Neural progenitor cell (in vitro differentiated cells): ENCODE measurements at regions not wholly inside any gene's neighbourhood (a gene's known extent, or its start where the extent isn't known, plus 50 kb on each side); places are given as distances from the start of the nearest gene placed in this dataset.

Experiments used
- DNase-seq: peaks from one replicate; pipeline ENCODE4 v3.0.0-alpha.2; 2016; ENCODE audit warnings: low spot score
- H2AFZ ChIP-seq: fragments of 200-600 bp; sonication (generic); replicated peaks from 2 replicates; pipeline ENCODE4 v1.6.1; 2016; ENCODE audit warnings: antibody characterized with exemption
- H3F3A ChIP-seq: fragments of 200-600 bp; sonication (generic); 2 replicates; pipeline ENCODE4 v1.6.1; 2016; ENCODE audit warnings: antibody characterized with exemption, low read depth
- H3K27ac ChIP-seq: fragments of 200-600 bp; sonication (generic); 2 replicates; pipeline ENCODE4 v1.5.1; 2016; ENCODE audit warnings: mild to moderate bottlenecking
- H3K27me3 ChIP-seq: fragments of 200-600 bp; sonication (generic); 2 replicates; pipeline ENCODE4 v1.6.1; 2016; ENCODE audit warnings: mild to moderate bottlenecking, moderate library complexity
- H3K36me3 ChIP-seq: fragments of 200-600 bp; sonication (generic); 2 replicates; pipeline ENCODE4 v1.5.1; 2016
- H3K4me1 ChIP-seq: fragments of 200-600 bp; sonication (generic); 2 replicates; pipeline ENCODE4 v1.6.1; 2016; ENCODE audit warnings: mixed run types
- H3K4me2 ChIP-seq: fragments of 200-600 bp; sonication (generic); 2 replicates; pipeline ENCODE4 v1.6.1; 2016
- H3K4me3 ChIP-seq: fragments of 200-600 bp; sonication (generic); 2 replicates; pipeline ENCODE4 v1.5.1; 2016
- H3K79me2 ChIP-seq: fragments of 200-600 bp; sonication (generic); 2 replicates; pipeline ENCODE4 v1.6.1; 2016; ENCODE audit warnings: low read depth
- H3K9ac ChIP-seq: fragments of 200-600 bp; sonication (generic); 2 replicates; pipeline ENCODE4 v1.6.1; 2016
- H3K9me3 ChIP-seq: fragments of 200-600 bp; sonication (generic); 2 replicates; pipeline ENCODE4 v1.5.1; 2016; ENCODE audit warnings: low read depth
- H4K20me1 ChIP-seq: fragments of 200-600 bp; sonication (generic); 2 replicates; pipeline ENCODE4 v1.6.1; 2016; ENCODE audit warnings: low read depth
- H3K27ac Mint-ChIP-seq: 3 replicates; pipeline ENCODE4 v1.8.0; 2021; ENCODE audit warnings: mixed read lengths
- H3K27me3 Mint-ChIP-seq: 2 replicates; pipeline ENCODE4 v1.8.0; 2022; ENCODE audit warnings: low read depth, mild to moderate bottlenecking, inconsistent platforms, moderate library complexity, mixed read lengths; ENCODE audit not compliant: insufficient read depth
- H3K36me3 Mint-ChIP-seq: 3 replicates; pipeline ENCODE4 v1.8.0; 2021; ENCODE audit warnings: mixed read lengths
- H3K4me1 Mint-ChIP-seq: 3 replicates; pipeline ENCODE4 v1.8.0; 2021; ENCODE audit warnings: mixed read lengths
- H3K4me3 Mint-ChIP-seq: 3 replicates; pipeline ENCODE4 v1.8.0; 2021; ENCODE audit warnings: mild to moderate bottlenecking, moderate library complexity, mixed read lengths
- H3K9me3 Mint-ChIP-seq: 3 replicates; pipeline ENCODE4 v1.8.0; 2020; ENCODE audit warnings: mixed read lengths
- EZH2 ChIP-seq: fragments of 200-600 bp; sonication (generic); IDR thresholded peaks from 2 replicates; pipeline ENCODE4 v1.6.1; 2017; ENCODE audit warnings: antibody characterized with exemption, mild to moderate bottlenecking, moderate library complexity
- EZH2phosphoT487 ChIP-seq: fragments of 200-600 bp; sonication (generic); IDR thresholded peaks from 2 replicates; pipeline ENCODE4 v1.6.1; 2017; ENCODE audit warnings: antibody characterized with exemption
- TF ChIP-seq, protein P1 (sequence below): fragments of 200-600 bp; sonication (generic); IDR thresholded peaks from 2 replicates; pipeline ENCODE4 v1.5.1; 2017; ENCODE audit warnings: antibody characterized with exemption, mild to moderate bottlenecking

DNA sequence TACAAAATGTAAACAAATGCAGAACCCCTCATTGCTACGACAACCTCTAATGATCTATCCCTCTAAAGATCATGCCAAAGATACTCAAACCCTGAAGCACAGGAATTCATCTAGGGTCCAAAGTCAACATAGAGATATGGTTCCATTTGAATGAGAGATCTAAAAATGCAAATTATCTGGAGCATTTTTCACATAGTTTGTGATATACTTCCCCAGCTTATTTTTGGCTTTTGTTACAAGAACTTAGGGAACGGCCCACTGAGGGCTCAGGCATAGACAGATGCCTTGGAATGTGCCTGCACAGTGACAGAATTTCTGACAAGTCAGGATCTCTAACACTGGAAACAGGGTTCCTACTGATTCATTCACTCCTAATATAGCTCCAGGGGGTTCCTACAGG, 258.9 kb upstream of the THBS1 start:
- H3K9me3 Mint-ChIP-seq = peaks cover 12% of the 10 kb centered on the region
- DNase-seq = no peak
- Histone ChIP-seq H3F3A (no peaks in the 10 kb centered on the region), H3K27me3 (no peaks in the 10 kb centered on the region), H3K36me3 (no peaks in the 10 kb centered on the region), H3K4me1 (no peaks in the 10 kb centered on the region), H3K79me2 (no peaks in the 10 kb centered on the region), H3K9ac (no peak overlapping the region), H3K4me2 (no peak overlapping the region), H4K20me1 (no peaks in the 10 kb centered on the region), H3K9me3 (no peaks in the 10 kb centered on the region), H3K27ac (no peak overlapping the region), H3K4me3 (no peak overlapping the region), H2AFZ (no peak overlapping the region)
- no peak for TF ChIP-seq EZH2
- H3K27ac Mint-ChIP-seq = no peak overlapping the region
- H3K36me3 Mint-ChIP-seq = no peaks in the 10 kb centered on the region
- H3K4me3 Mint-ChIP-seq = no peak overlapping the region
- no peaks in the 10 kb centered on the region for H3K27me3 Mint-ChIP-seq
- H3K4me1 Mint-ChIP-seq = no peaks in the 10 kb centered on the region

DNA sequence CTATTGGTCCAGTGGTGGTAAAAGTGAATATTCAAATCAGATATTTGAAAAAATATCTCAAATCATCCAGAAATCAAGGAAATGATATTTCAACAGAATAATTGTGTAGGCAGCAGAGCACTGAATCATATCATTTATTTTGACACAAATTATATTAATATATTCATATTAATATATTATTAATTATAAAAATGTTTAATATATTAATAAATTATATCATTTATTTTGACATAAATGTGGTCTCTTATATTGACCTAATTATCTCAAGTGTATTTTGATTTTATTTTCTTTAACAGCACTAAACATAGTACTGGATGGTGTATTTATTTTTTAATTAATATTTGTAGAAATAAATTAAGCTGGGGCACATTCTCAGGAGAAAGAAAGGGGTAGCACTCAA, 257.7 kb upstream of the THBS1 start:
- Mint-ChIP-seq H3K4me3 (no peak overlapping the region), H3K36me3 (no peaks in the 10 kb centered on the region), H3K27ac (no peak overlapping the region), H3K4me1 (no peaks in the 10 kb centered on the region), H3K27me3 (peaks cover 2% of the 10 kb centered on the region), H3K9me3 (peaks cover 12% of the 10 kb centered on the region)
- H3K4me3 ChIP-seq = no peak overlapping the region
- DNase-seq = no peak
- no peak overlapping the region for H3K4me2 ChIP-seq
- TF ChIP-seq, protein P1, sequence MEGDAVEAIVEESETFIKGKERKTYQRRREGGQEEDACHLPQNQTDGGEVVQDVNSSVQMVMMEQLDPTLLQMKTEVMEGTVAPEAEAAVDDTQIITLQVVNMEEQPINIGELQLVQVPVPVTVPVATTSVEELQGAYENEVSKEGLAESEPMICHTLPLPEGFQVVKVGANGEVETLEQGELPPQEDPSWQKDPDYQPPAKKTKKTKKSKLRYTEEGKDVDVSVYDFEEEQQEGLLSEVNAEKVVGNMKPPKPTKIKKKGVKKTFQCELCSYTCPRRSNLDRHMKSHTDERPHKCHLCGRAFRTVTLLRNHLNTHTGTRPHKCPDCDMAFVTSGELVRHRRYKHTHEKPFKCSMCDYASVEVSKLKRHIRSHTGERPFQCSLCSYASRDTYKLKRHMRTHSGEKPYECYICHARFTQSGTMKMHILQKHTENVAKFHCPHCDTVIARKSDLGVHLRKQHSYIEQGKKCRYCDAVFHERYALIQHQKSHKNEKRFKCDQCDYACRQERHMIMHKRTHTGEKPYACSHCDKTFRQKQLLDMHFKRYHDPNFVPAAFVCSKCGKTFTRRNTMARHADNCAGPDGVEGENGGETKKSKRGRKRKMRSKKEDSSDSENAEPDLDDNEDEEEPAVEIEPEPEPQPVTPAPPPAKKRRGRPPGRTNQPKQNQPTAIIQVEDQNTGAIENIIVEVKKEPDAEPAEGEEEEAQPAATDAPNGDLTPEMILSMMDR = no peak
- TF ChIP-seq EZH2phosphoT487 = no peak
- TF ChIP-seq EZH2 = no peak
- no peak overlapping the region for H3K9ac ChIP-seq
- no peaks in the 10 kb centered on the region for H3K79me2 ChIP-seq
- H3K36me3 ChIP-seq = no peaks in the 10 kb centered on the region
- H3K9me3 ChIP-seq = no peaks in the 10 kb centered on the region
- H2AFZ ChIP-seq = no peak overlapping the region
- H3K4me1 ChIP-seq = no peaks in the 10 kb centered on the region
- H3K27me3 ChIP-seq = no peaks in the 10 kb centered on the region
- no peaks in the 10 kb centered on the region for H3F3A ChIP-seq
- no peak overlapping the region for H3K27ac ChIP-seq
- H4K20me1 ChIP-seq = no peaks in the 10 kb centered on the region

DNA sequence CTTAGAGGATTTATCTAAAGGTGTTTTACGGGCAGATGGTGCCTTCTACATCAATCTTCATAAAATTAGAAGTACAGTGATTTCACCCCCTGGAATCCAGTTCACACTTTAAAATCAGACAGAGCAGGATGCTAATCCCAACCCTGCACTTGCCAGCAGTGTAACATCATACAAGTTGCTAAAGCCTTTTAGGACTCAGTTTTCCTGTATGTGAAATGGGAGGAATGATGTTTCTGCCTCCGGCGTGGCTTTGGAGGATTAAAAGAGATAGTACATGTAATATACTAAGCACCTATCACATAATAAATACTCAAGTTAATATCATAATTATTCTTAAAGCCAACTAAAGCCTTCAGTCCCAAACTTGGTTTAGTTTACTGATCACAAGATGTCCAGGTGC, 257.2 kb upstream of the THBS1 start:
- H3K36me3 ChIP-seq = no peaks in the 10 kb centered on the region
- no peak for TF ChIP-seq EZH2phosphoT487
- TF ChIP-seq EZH2 = no peak
- TF ChIP-seq, protein P1 = no peak
- H2AFZ ChIP-seq = no peak overlapping the region
- H3K9ac ChIP-seq = no peak overlapping the region
- DNase-seq = no peak
- H4K20me1 ChIP-seq = no peaks in the 10 kb centered on the region
- no peak overlapping the region for H3K27ac ChIP-seq
- H3K36me3 Mint-ChIP-seq = no peaks in the 10 kb centered on the region
- H3F3A ChIP-seq = no peaks in the 10 kb centered on the region
- H3K27ac Mint-ChIP-seq = no peak overlapping the region
- H3K27me3 Mint-ChIP-seq = peaks cover 2% of the 10 kb centered on the region
- H3K4me3 ChIP-seq = no peak overlapping the region
- no peaks in the 10 kb centered on the region for H3K4me1 ChIP-seq
- H3K9me3 ChIP-seq = no peaks in the 10 kb centered on the region
- H3K27me3 ChIP-seq = no peaks in the 10 kb centered on the region
- H3K9me3 Mint-ChIP-seq = peaks cover 12% of the 10 kb centered on the region
- H3K79me2 ChIP-seq = no peaks in the 10 kb centered on the region
- no peak overlapping the region for H3K4me3 Mint-ChIP-seq
- H3K4me1 Mint-ChIP-seq = no peaks in the 10 kb centered on the region
- H3K4me2 ChIP-seq = no peak overlapping the region

DNA sequence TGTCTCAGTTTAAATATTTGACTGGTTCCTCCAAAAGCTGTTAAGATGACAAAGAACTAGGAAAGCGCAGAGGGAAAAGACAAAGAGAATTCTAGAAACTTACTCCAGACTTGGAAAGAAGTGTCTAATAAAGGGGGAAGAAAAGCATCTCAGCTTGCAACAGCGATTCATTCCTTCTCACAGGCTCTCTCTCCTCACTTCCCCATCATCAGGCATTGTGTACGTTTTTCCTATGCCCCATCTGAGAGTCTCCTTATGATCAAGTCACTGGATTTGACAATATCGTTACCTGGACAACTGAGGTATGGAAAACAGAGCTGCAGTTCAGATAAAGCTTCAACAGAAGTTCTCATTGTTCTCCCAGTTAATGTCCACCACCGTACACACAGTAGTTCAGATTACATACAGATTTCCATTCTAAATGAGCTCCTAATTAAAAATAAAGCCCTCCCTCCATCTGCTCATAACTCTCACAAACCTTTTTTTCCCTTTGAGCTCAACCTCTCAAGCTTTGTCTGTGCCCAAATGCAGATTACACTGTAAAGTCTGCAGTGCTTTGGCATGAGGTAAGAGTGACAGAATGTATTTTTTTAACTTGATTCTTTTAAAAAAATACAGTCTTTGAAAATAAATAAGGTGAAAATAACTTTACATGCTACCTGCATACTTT, 254.4 kb upstream of the THBS1 start:
- no peak for DNase-seq
- Histone ChIP-seq H3K79me2 (no peaks in the 10 kb centered on the region), H3K4me2 (no peak overlapping the region), H3K36me3 (no peaks in the 10 kb centered on the region), H3K27me3 (no peaks in the 10 kb centered on the region), H3K4me1 (no peaks in the 10 kb centered on the region), H2AFZ (no peak overlapping the region), H3K9ac (no peak overlapping the region), H3K4me3 (no peak overlapping the region), H3K27ac (no peak overlapping the region), H3F3A (no peaks in the 10 kb centered on the region), H4K20me1 (no peaks in the 10 kb centered on the region), H3K9me3 (no peaks in the 10 kb centered on the region)
- TF ChIP-seq, protein P1 = no peak
- TF ChIP-seq EZH2 (no peak), EZH2phosphoT487 (no peak)
- H3K9me3 Mint-ChIP-seq = peaks cover 2% of the 10 kb centered on the region
- H3K4me3 Mint-ChIP-seq = no peak overlapping the region
- peaks cover 4% of the 10 kb centered on the region for H3K4me1 Mint-ChIP-seq
- H3K27ac Mint-ChIP-seq = no peak overlapping the region
- peaks cover 2% of the 10 kb centered on the region for H3K27me3 Mint-ChIP-seq
- no peaks in the 10 kb centered on the region for H3K36me3 Mint-ChIP-seq
